ENCODE measurements at regions not wholly inside any gene's neighbourhood (a gene's known extent, or its start where the extent isn't known, plus 50 kb on each side); places are given as distances from the start of the nearest gene placed in this dataset.

- intact Hi-C loops (cut with micrococcal nuclease): no loop called here
- RAD21 ChIA-PET (ENCODE audit: low non-redundant PET in 1 of 2, low total read pairs in 2 of 2, uncharacterized antibody in 2 of 2, unreplicated experiment in 2 of 2): no interaction called here
- Histone ChIP-seq H4K20me1 (ENCODE audit: insufficient read depth) (no peaks in the 10 kb centered on the region), H3K9me3 (ENCODE audit: control insufficient read depth in 1 of 2, insufficient read depth in 1 of 2, low read depth in 1 of 2, low read length in 2 of 2) (no peaks in the 10 kb centered on the region), H3K9me2 (ENCODE audit: insufficient read depth) (no peaks in the 10 kb centered on the region), H3K27me3 (ENCODE audit: insufficient read depth, low read length) (no peaks in the 10 kb centered on the region), H3K4me1 (ENCODE audit: control insufficient read depth in 1 of 2, insufficient read depth in 2 of 2, low read length in 2 of 2) (peaks cover 3 to 5% of the 10 kb centered on the region in 2 experiments; a peak in 3 of 4 replicates), H2AFZ (ENCODE audit: low read depth, low read length, poor library complexity, severe bottlenecking) (no peak overlapping the region), H3K36me3 (ENCODE audit: control insufficient read depth in 1 of 2, insufficient read depth in 2 of 2, low read length in 2 of 2) (no peaks in the 10 kb centered on the region), H3K9ac (ENCODE audit: low read length) (no peak overlapping the region), H3K4me3 (replicated peaks in 1 of 2; ENCODE audit: low read depth in 1 of 2, low read length in 2 of 2) (no peak overlapping the region), H3K27ac (ENCODE audit: low read depth, low read length) (no peak overlapping the region), H3K4me2 (ENCODE audit: low read length) (no peak overlapping the region), H3K79me2 (ENCODE audit: insufficient read depth, low read length) (no peaks in the 10 kb centered on the region)
- DNase-seq (ENCODE audit: low read depth, low spot score) (no peak), ATAC-seq (no peak)
- no TSS peak for BruUV-seq (replicated peaks)
- POLR2A ChIA-PET: no interaction called here
- TF ChIP-seq POLR2AphosphoS5 (IDR thresholded peaks at IDR 0.05; ENCODE audit: low read depth, low read length) (no peak), CEBPB (IDR thresholded peaks at IDR 0.05; ENCODE audit: low read depth) (no peak)
- CTCF ChIA-PET: no interaction called here
Measured at GRCh38 chr10:31139497-31139896, 107.8 kb upstream of the ZNF438 start.

- RAD21 ChIA-PET (ENCODE audit: low non-redundant PET in 1 of 2, low total read pairs in 2 of 2, uncharacterized antibody in 2 of 2, unreplicated experiment in 2 of 2): no interaction called here
- CTCF ChIA-PET: no interaction called here
- Histone ChIP-seq H3K9me2 (ENCODE audit: insufficient read depth) (no peaks in the 10 kb centered on the region), H3K36me3 (ENCODE audit: control insufficient read depth in 1 of 2, insufficient read depth in 2 of 2, low read length in 2 of 2) (no peaks in the 10 kb centered on the region), H3K4me3 (replicated peaks in 1 of 2; ENCODE audit: low read depth in 1 of 2, low read length in 2 of 2) (no peak overlapping the region), H3K9ac (ENCODE audit: low read length) (no peak overlapping the region), H3K27me3 (ENCODE audit: insufficient read depth, low read length) (no peaks in the 10 kb centered on the region), H3K9me3 (ENCODE audit: control insufficient read depth in 1 of 2, insufficient read depth in 1 of 2, low read depth in 1 of 2, low read length in 2 of 2) (no peaks in the 10 kb centered on the region), H3K4me2 (ENCODE audit: low read length) (no peak overlapping the region), H2AFZ (ENCODE audit: low read depth, low read length, poor library complexity, severe bottlenecking) (no peak overlapping the region), H3K27ac (ENCODE audit: low read depth, low read length) (no peak overlapping the region), H3K79me2 (ENCODE audit: insufficient read depth, low read length) (no peaks in the 10 kb centered on the region), H3K4me1 (ENCODE audit: control insufficient read depth in 1 of 2, insufficient read depth in 2 of 2, low read length in 2 of 2) (peaks cover 0 to under 1% of the 10 kb centered on the region in 2 experiments; a peak in 1 of 4 replicates), H4K20me1 (ENCODE audit: insufficient read depth) (no peaks in the 10 kb centered on the region)
- intact Hi-C loops (cut with micrococcal nuclease): no loop called here
- DNase-seq (ENCODE audit: low read depth, low spot score): no peak
- no TSS peak for BruUV-seq (replicated peaks)
- ATAC-seq: no peak
- POLR2A ChIA-PET: no interaction called here
- TF ChIP-seq SRF (IDR thresholded peaks at IDR 0.05; ENCODE audit: low read depth) (no peak), JUND (IDR thresholded peaks at IDR 0.05) (no peak), REST (IDR thresholded peaks at IDR 0.05; ENCODE audit: low read depth) (no peak), CTCF (IDR thresholded peaks at IDR 0.05 in 2 of 3, conservative IDR thresholded peaks at IDR 0.05 in 1 of 3; ENCODE audit: borderline replicate concordance in 1 of 3, insufficient read depth in 1 of 3, low read depth in 2 of 3, low read length in 2 of 3) (no peak), SP1 (IDR thresholded peaks at IDR 0.05; ENCODE audit: low read depth) (no peak), YY1 (IDR thresholded peaks at IDR 0.05; ENCODE audit: extremely low read depth, insufficient replicate concordance, low read depth, low read length) (no peak), ELF1 (IDR thresholded peaks at IDR 0.05; ENCODE audit: borderline replicate concordance, low read depth) (no peak), MAX (IDR thresholded peaks at IDR 0.05) (no peak), SIN3A (IDR thresholded peaks at IDR 0.05; ENCODE audit: low read depth) (no peak), RAD21 (IDR thresholded peaks at IDR 0.05; ENCODE audit: low read depth) (no peak), FOSL1 (IDR thresholded peaks at IDR 0.05; ENCODE audit: low read depth) (no peak), EZH2phosphoT487 (IDR thresholded peaks at IDR 0.05; ENCODE audit: borderline replicate concordance) (no peak), CEBPB (IDR thresholded peaks at IDR 0.05; ENCODE audit: low read depth) (no peak), ZFX (IDR thresholded peaks at IDR 0.05) (no peak), ZNF274 (IDR thresholded peaks at IDR 0.05; ENCODE audit: low read depth, low read length) (no peak), TCF7L2 (IDR thresholded peaks at IDR 0.05; ENCODE audit: borderline replicate concordance, extremely low read depth, insufficient read depth, insufficient read length) (no peak), POLR2AphosphoS5 (IDR thresholded peaks at IDR 0.05; ENCODE audit: low read depth, low read length) (no peak), EGR1 (IDR thresholded peaks at IDR 0.05; ENCODE audit: low read depth) (no peak)
Measured at GRCh38 chr10:31140716-31141115, 109.1 kb upstream of the ZNF438 start.
